IMR-90 (cell line): ENCODE measurements at regions not wholly inside any gene's neighbourhood (a gene's known extent, or its start where the extent isn't known, plus 50 kb on each side); places are given as distances from the start of the nearest gene placed in this dataset.

Experiments
- ATAC-seq: fragments of 200-7000 bp; cut with Tn5 transposase; 2 replicates; pipeline ENCODE4 v1.9.1; 2020; ENCODE audit warnings: low read depth, mild to moderate bottlenecking, moderate library complexity
- BruUV-seq: library from RNA; stranded (reverse); fragments of 400-500 nt; replicated peaks from 2 replicates; lab custom pipeline; 2021; lab: Mats Ljungman, UMichigan
- CTCF ChIA-PET: fragments of 300-600 bp; formaldehyde crosslinking; extraction: SDS; loops from one replicate; lab custom pipeline; 2021; ENCODE audit warnings: antibody characterized with exemption; lab: Yijun Ruan, JAX
- POLR2A ChIA-PET: fragments of 300-600 bp; sonication (Branson Sonifier 250); formaldehyde crosslinking; loops from one replicate; lab custom pipeline; 2022; ENCODE audit warnings: antibody characterized with exemption; ENCODE audit not compliant: unreplicated experiment; lab: Charles Lee
- DNase-seq: peaks from one replicate; pipeline ENCODE4 v3.0.0; 2013
- H2AFZ ChIP-seq: replicated peaks from 2 replicates; pipeline ENCODE3; 2013; ENCODE audit warnings: low read length, mild to moderate bottlenecking; ENCODE audit not compliant: poor library complexity
- H2AK5ac ChIP-seq: 2 replicates; pipeline ENCODE4 v1.6.1; 2013; ENCODE audit warnings: low read depth, low read length, inconsistent platforms
- H2AK9ac ChIP-seq: replicated peaks from 2 replicates; pipeline ENCODE3; 2013; ENCODE audit warnings: mild to moderate bottlenecking, low read depth, low read length, moderate library complexity; ENCODE audit not compliant: poor library complexity
- H2BK120ac ChIP-seq: 2 replicates; pipeline ENCODE4 v1.6.1; 2013; ENCODE audit warnings: low read depth, low read length, inconsistent platforms
- H2BK15ac ChIP-seq: 3 replicates; pipeline ENCODE4 v1.6.1; 2013; ENCODE audit warnings: low read depth, low read length, inconsistent platforms
- H2BK20ac ChIP-seq: 2 replicates; pipeline ENCODE4 v1.6.1; 2013; ENCODE audit warnings: low read depth, mild to moderate bottlenecking, inconsistent platforms, low read length, moderate library complexity
- H2BK5ac ChIP-seq: 2 replicates; pipeline ENCODE4 v1.6.1; 2013; ENCODE audit warnings: mild to moderate bottlenecking, low read depth, low read length, inconsistent platforms; ENCODE audit not compliant: poor library complexity, severe bottlenecking
- H3K14ac ChIP-seq: replicated peaks from 2 replicates; pipeline ENCODE4 v1.6.1; 2013; ENCODE audit warnings: low read depth, low read length, inconsistent platforms
- H3K18ac ChIP-seq: 2 replicates; pipeline ENCODE4 v1.6.1; 2013; ENCODE audit warnings: low read depth, low read length, control low read depth
- H3K23ac ChIP-seq: 2 replicates; pipeline ENCODE4 v1.6.1; 2013; ENCODE audit warnings: low read depth, low read length, inconsistent platforms
- H3K27ac ChIP-seq: 2 replicates; pipeline ENCODE4 v1.5.1; 2013; ENCODE audit warnings: mild to moderate bottlenecking, control low read depth, low read length; ENCODE audit not compliant: insufficient read depth
- H3K27me3 ChIP-seq: 2 replicates; pipeline ENCODE4 v1.6.1; 2013; ENCODE audit warnings: low read length; ENCODE audit not compliant: control insufficient read depth, insufficient read depth
- H3K36me3 ChIP-seq: 2 replicates; pipeline ENCODE4 v1.6.1; 2013; ENCODE audit warnings: low read length, mixed read lengths; ENCODE audit not compliant: control insufficient read depth, insufficient read depth
- H3K4ac ChIP-seq: 2 replicates; pipeline ENCODE4 v1.6.1; 2013; ENCODE audit warnings: low read depth, low read length, inconsistent platforms
- H3K4me1 ChIP-seq: 2 replicates; pipeline ENCODE4 v1.6.1; 2013; ENCODE audit warnings: low read length, mixed read lengths; ENCODE audit not compliant: control insufficient read depth, insufficient read depth
- H3K4me2 ChIP-seq: 2 replicates; pipeline ENCODE4 v1.6.1; 2013; ENCODE audit warnings: low read depth, mild to moderate bottlenecking, control low read depth, low read length, moderate library complexity
- H3K4me3 ChIP-seq: 2 replicates; pipeline ENCODE4 v1.5.1; 2013; ENCODE audit warnings: low read depth, mild to moderate bottlenecking, control low read depth, low read length, moderate library complexity; ENCODE audit not compliant: insufficient read depth
- H3K56ac ChIP-seq: 2 replicates; pipeline ENCODE4 v1.6.1; 2013; ENCODE audit warnings: low read length, inconsistent platforms; ENCODE audit not compliant: insufficient read depth; ENCODE audit errors: extremely low read depth
- H3K79me1 ChIP-seq, 2 experiments: 2 replicates each; pipeline ENCODE4 v1.6.1; 2013; ENCODE audit warnings: low read length in 2 of 2, inconsistent platforms in 1 of 2, low read depth in 1 of 2
- H3K9ac ChIP-seq: 2 replicates; pipeline ENCODE4 v1.6.1; 2013; ENCODE audit warnings: low read depth, low read length, control low read depth
- H3K9me1 ChIP-seq: 2 replicates; pipeline ENCODE4 v1.6.1; 2013; ENCODE audit warnings: low read length, inconsistent platforms; ENCODE audit not compliant: insufficient read depth
- H3K9me3 ChIP-seq: 2 replicates; pipeline ENCODE4 v1.6.1; 2013; ENCODE audit warnings: low read length; ENCODE audit not compliant: control insufficient read depth, insufficient read depth
- H4K20me1 ChIP-seq: 2 replicates; pipeline ENCODE4 v1.6.1; 2013; ENCODE audit warnings: low read length, inconsistent platforms; ENCODE audit not compliant: insufficient read depth
- H4K5ac ChIP-seq: 2 replicates; pipeline ENCODE4 v1.6.1; 2013; ENCODE audit warnings: mild to moderate bottlenecking, low read depth, low read length, control low read depth
- H4K8ac ChIP-seq, 2 experiments: 2 replicates each; pipeline ENCODE4 v1.6.1; 2013; ENCODE audit warnings: low read depth in 2 of 2, low read length in 2 of 2, control low read depth in 1 of 2, inconsistent platforms in 1 of 2
- H4K91ac ChIP-seq: 2 replicates; pipeline ENCODE4 v1.6.1; 2013; ENCODE audit warnings: low read depth, low read length, inconsistent platforms; ENCODE audit not compliant: insufficient read depth
- BHLHE40 ChIP-seq: fragments of 150-350 bp; IDR thresholded peaks from 2 replicates; pipeline ENCODE4 v1.6.1; 2016; ENCODE audit warnings: mild to moderate bottlenecking, low read depth, low read length
- CEBPB ChIP-seq: IDR thresholded peaks from 2 replicates; pipeline ENCODE4 v1.6.1; 2012; ENCODE audit warnings: low read depth, low read length, improper control_type of control experiment
- CHD1 ChIP-seq: IDR thresholded peaks from 2 replicates; pipeline ENCODE4 v1.6.1; 2012; ENCODE audit warnings: low read depth, low read length, improper control_type of control experiment
- CTCF ChIP-seq: conservative IDR thresholded peaks from 2 replicates; pipeline ENCODE4 v1.5.1; 2012; ENCODE audit warnings: mild to moderate bottlenecking, low read depth, low read length, improper control_type of control experiment
- ELK1 ChIP-seq: fragments of 150-350 bp; IDR thresholded peaks from 2 replicates; pipeline ENCODE4 v1.6.1; 2016; ENCODE audit warnings: low read depth, mild to moderate bottlenecking, low read length, moderate library complexity, borderline replicate concordance
- FOS ChIP-seq: fragments of 150-350 bp; IDR thresholded peaks from 2 replicates; pipeline ENCODE4 v1.6.1; 2016; ENCODE audit warnings: low read depth, low read length
- MAFK ChIP-seq: IDR thresholded peaks from 2 replicates; pipeline ENCODE4 v1.6.1; 2012; ENCODE audit warnings: low read depth, low read length, improper control_type of control experiment
- MAZ ChIP-seq: IDR thresholded peaks from 2 replicates; pipeline ENCODE4 v1.6.1; 2012; ENCODE audit warnings: low read depth, mild to moderate bottlenecking, low read length, improper control_type of control experiment, moderate library complexity, borderline replicate concordance
- MXI1 ChIP-seq: IDR thresholded peaks from 2 replicates; pipeline ENCODE4 v1.6.1; 2012; ENCODE audit warnings: low read depth, mild to moderate bottlenecking, low read length, moderate library complexity, borderline replicate concordance
- NFE2L2 ChIP-seq: fragments of 150-350 bp; IDR thresholded peaks from 2 replicates; pipeline ENCODE4 v1.6.1; 2016; ENCODE audit warnings: low read depth, mild to moderate bottlenecking, low read length
- POLR2A ChIP-seq: IDR thresholded peaks from 2 replicates; pipeline ENCODE4 v1.6.1; 2012; ENCODE audit warnings: mild to moderate bottlenecking, low read depth, low read length
- RAD21 ChIP-seq: IDR thresholded peaks from 2 replicates; pipeline ENCODE4 v1.6.1; 2012; ENCODE audit warnings: low read length, improper control_type of control experiment
- RCOR1 ChIP-seq: IDR thresholded peaks from 2 replicates; pipeline ENCODE4 v1.6.1; 2012; ENCODE audit warnings: mild to moderate bottlenecking, low read length, improper control_type of control experiment; ENCODE audit not compliant: insufficient replicate concordance
- RFX5 ChIP-seq: IDR thresholded peaks from 2 replicates; pipeline ENCODE4 v1.8.0; 2012; ENCODE audit warnings: low read depth, mild to moderate bottlenecking, low read length, moderate library complexity
- SMC3 ChIP-seq: fragments of 150-350 bp; IDR thresholded peaks from 2 replicates; pipeline ENCODE4 v1.6.1; 2016; ENCODE audit warnings: low read depth, mild to moderate bottlenecking, antibody characterized with exemption, low read length, moderate library complexity
- USF2 ChIP-seq: fragments of 150-350 bp; IDR thresholded peaks from 2 replicates; pipeline ENCODE4 v1.6.1; 2017; ENCODE audit warnings: mild to moderate bottlenecking, antibody characterized with exemption, low read length, low read depth
- WGBS, 2 experiments: methylation state at CpG; one replicate each; pipeline versions ENCODE4 v1.1.5 to v1.1.7; 2013; ENCODE audit warnings: missing lambda C conversion rate in 2 of 2; ENCODE audit not compliant: insufficient read length in 1 of 2; ENCODE audit errors: extremely low coverage in 2 of 2; 5-methylcytosine and 5-hydroxymethylcytosine counted together
- dilution Hi-C: fragments of 300-500 bp; cut with HindIII; formaldehyde crosslinking; loops from one replicate; pipeline ENCODE4 v1.14.3; 2018; ENCODE audit warnings: low sequenced_read_pairs; ENCODE audit not compliant: unreplicated experiment
- in situ Hi-C: fragments of 300-500 bp; cut with MboI; formaldehyde crosslinking; loops from 3 replicates; pipeline ENCODE4 v1.14.3; 2019; ENCODE audit warnings: low sequenced_read_pairs, inconsistent platforms, mixed read lengths
- intact Hi-C: fragments of 100-400 bp; cut with micrococcal nuclease; formaldehyde crosslinking; loops from 2 replicates; pipeline ENCODE4 v1.10.0; 2022

GRCh38 chr12:125689576-125690410 is 624.6 kb downstream of the AACS start:
- Histone ChIP-seq H3K36me3 (no peaks in the 10 kb centered on the region), H4K91ac (no peak overlapping the region), H3K4me1 (no peaks in the 10 kb centered on the region), H2AFZ (no peak overlapping the region), H3K18ac (no peak overlapping the region), H3K27me3 (no peaks in the 10 kb centered on the region), H3K79me1 (no peaks in the 10 kb centered on the region), H3K9ac (no peak overlapping the region), H4K8ac (no peak overlapping the region), H3K27ac (no peak overlapping the region), H3K4ac (no peak overlapping the region), H2BK20ac (no peak overlapping the region), H3K23ac (no peak overlapping the region), H3K4me3 (no peak overlapping the region), H3K4me2 (no peak overlapping the region), H4K20me1 (no peaks in the 10 kb centered on the region), H3K56ac (no peak overlapping the region), H3K9me1 (no peaks in the 10 kb centered on the region), H2BK120ac (no peak overlapping the region), H3K9me3 (peaks cover 46% of the 10 kb centered on the region), H2AK9ac (no peak overlapping the region), H2BK5ac (no peak overlapping the region), H2AK5ac (no peak overlapping the region), H3K14ac (no peak overlapping the region), H2BK15ac (no peak overlapping the region), H4K5ac (no peak overlapping the region)
- POLR2A ChIA-PET: no interaction called here
- no TSS peak for BruUV-seq
- dilution Hi-C loops (no loop called here), intact Hi-C loops (no loop called here), in situ Hi-C loops (no loop called here)
- WGBS, 2 experiments: 60% methylated on average over 2 of the region's 18 CpGs; no CpG with 5 or more reads in 1 of the 2 experiments
- CTCF ChIA-PET: no interaction called here
- TF ChIP-seq BHLHE40: no peak
- no peak for TF ChIP-seq FOS
- TF ChIP-seq ELK1: no peak
- TF ChIP-seq CHD1: no peak
- TF ChIP-seq MXI1: no peak
- no peak for TF ChIP-seq MAZ
- TF ChIP-seq CEBPB: no peak
- TF ChIP-seq CTCF: no peak
- no peak for TF ChIP-seq POLR2A
- no peak for TF ChIP-seq SMC3
- TF ChIP-seq NFE2L2: no peak
- no peak for TF ChIP-seq RAD21
- TF ChIP-seq USF2: no peak
- no peak for TF ChIP-seq RFX5
- no peak for TF ChIP-seq RCOR1
- no peak for TF ChIP-seq MAFK
- ATAC-seq: no peak
- DNase-seq: no peak
